ENCODE measurements at regions not wholly inside any gene's neighbourhood (a gene's known extent, or its start where the extent isn't known, plus 50 kb on each side); places are given as distances from the start of the nearest gene placed in this dataset.
"Not testable (repeated sequence)": the region's sequence is repeated elsewhere in the genome, so short reads cannot be mapped to it uniquely, and the experiment has no call there.

DNA sequence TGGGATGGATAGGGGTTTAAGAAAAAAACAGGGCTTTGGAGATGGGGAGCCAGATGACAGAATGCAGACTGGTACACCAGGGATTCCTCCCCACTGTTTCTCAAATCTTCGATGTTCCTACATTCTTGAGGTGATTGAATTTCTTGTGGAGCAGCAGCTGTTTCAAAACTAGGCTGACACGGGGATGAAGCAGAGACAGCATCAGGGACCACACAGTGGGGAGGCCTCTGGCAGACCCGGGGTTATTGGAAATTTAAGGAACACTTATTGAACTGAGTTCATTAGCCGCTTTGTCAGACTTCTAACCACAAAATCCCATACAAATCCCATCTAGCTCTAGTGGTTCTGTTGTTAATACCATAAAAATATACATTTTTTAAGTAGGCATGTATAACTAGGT lies 621.4 kb upstream of the GBE1 start:
- DNase-seq: no peak

DNA sequence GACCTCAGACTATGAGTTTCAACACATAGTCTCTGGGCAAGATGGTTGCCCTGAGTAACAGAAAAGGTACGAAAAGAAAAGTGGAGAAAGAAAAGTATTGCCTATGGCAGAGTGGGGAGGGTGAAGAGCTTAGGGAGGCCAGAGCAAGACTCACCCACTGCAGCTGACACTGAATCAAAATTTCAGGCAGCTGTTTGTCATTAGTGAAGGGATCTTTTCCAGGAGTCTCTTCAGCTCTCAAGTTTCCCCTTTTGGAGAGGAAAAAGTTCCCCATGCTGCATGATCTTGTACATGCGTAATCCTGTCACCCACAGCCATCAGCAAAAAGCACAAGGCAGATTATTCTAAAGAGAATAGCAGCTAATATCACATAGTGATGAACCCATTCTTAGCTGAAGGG lies 616.9 kb upstream of the GBE1 start:
- DNase-seq: no peak

DNA sequence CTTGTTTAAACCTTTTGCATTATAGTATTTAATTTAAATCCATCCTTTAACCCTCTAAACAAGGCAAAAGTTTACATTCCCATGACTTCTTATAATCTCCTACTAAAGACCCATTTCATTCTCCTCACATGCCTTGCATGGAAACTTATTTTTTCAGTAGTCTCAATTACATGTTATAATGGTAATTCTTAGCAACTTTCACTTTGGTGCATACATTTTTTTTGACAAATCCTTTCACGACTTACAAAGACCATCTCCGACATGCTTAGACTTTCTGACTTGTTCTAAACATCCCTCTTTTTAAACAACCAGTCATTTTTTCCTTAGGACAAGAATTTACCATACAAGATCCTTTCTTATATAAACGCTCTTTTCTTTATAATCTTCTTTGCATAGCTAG lies 615.4 kb upstream of the GBE1 start:
- no peak for DNase-seq

DNA sequence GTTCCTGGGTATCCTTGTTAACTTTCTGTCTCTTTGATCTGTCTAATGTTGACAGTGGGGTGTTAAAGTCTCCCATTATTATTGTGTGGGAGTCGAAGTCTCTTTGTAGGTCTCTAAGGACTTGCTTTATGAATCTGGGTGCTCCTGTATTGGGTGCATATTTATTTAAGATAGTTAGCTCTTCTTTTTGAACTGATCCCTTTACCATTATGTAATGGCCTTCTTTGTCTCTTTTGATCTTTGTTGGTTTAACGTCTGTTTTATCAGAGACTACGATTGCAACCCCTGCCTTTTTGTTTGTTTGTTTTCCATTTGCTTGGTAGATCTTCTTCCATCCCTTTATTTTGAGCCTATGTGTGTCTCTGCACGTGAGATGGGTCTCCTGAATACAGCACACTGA lies 612.4 kb upstream of the GBE1 start:
- DNase-seq: not testable (repeated sequence)

DNA sequence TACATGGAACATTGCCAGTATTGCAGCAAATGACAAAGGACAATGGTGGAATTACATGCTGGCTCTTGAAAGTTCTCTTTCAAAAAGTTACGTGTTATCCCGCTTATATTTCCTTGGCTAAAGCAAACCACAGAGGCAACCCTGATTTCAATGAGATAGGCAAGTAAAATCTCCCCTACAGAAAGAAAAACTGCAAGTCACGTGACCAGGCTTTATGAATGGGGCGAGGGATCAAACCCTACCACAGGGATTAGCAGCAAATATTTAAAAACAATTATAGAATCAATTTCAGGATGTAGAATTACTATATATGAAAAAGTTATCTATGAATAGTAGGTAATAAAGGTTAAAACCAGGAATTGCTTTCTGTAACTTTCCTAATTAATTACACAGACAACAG lies 603.4 kb upstream of the GBE1 start:
- no peak for DNase-seq

DNA sequence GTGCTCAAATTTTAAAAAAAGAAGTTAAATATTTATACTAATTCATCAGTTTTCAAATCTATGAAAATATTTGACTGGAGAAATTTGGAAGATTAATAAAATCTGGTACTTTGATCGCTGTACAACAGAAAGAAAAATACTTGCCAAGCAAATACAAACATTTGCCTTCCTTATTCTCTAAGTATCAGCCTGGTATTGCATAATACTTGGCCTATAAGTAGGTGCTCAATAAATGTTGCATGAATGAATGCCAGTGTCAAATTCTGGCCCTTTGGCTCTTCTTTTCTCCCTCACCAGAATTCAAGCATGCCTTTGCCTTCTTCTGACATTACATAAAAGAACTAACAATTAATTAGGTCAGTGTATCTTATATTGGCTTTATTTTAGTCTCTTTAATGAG lies 601.7 kb upstream of the GBE1 start:
- no peak for DNase-seq

DNA sequence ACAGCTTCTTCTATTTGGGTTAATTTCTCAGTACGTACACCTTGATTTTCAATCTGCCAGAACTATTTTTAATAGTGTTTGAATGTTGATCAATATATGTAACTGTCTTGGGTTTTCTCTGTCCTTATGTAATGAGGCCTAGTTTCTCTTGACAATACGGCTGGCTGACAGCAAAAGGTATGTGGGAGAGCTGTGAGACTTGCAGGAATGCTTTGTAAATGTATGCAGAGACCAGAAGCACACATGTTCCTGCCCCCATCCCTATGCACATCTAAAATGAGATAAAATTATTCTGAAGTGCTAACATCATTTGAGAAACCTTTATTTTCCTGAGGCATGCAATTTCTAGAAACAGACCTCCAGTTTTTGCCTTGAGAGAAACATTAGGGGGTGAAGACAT lies 593.8 kb upstream of the GBE1 start:
- no peak for DNase-seq

DNA sequence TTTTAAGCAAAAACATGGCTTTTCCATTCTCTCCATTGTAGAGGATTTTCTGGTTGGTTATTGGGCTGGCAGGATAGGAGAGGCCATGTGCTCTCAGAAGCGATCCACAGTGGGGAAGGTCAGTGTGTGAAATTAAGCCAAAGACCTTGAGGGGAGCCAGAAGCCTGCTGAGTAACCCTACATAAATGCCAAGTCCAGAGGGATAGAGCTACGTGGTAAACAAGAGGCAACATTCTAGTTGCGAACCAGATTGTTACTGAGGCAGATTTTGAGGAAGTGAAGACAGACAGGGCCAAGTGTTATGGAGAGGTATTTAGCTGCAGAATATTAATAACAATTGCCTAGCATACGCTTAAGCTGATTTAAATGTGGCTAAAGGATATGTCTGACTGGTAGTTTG lies 592.8 kb upstream of the GBE1 start:
- DNase-seq: no peak

DNA sequence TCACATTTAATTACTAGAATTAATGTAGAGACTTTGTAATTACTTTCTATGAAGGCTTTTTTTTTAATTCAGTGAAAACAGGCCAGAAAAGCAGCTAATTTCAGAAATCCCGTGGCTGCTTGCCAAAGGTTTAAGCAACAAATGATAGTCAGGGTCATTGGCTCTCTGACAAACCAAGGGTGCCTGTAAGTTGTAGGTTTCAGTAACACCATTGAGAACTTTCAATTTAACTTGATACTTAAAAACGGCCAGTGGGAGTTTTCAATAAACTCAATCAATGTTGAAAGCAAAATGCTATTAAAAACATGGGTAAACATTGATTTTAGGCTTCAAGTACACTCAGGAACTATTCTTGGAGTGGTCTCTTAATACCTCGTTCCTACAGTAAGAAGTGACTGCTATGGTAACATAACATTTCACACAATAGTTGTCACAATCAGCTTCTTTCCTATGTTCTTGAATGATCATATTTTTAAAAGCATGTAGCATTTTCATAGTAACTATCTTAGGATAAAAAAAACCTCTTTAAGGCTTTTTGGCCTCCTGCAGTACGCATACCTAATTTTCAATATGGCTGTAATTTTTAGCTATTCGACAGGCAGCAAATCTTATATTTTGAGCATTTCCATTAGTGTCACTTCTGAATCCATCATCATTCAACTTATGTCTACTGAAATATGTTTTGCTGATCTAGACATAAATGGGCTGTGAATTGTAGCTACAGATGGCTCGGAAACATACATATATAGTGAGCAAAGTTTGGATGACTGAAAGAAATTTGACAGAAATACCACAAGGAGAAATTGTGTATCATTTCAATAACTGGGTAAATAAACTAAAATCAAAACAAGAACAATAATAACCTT lies 592.1 kb upstream of the GBE1 start:
- no peak for DNase-seq

DNA sequence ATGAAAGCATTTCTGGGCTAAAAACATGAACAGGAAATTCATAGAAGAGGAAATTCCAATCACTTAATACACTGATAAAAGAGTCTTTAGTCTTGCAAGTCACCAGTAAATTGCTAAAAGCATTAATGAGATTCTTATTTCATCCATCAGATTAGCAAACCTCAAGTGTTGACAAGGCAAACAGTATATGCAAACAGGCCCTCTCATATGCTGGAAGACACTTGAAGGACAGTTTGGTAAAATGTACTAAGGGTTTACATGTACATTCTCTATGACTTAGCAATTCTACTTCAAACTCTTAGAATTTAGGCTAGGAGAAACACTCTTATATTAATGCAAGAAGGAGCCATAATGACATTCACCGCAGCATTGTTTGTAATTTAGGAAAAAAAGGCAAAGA lies 586.1 kb upstream of the GBE1 start:
- DNase-seq: no peak

DNA sequence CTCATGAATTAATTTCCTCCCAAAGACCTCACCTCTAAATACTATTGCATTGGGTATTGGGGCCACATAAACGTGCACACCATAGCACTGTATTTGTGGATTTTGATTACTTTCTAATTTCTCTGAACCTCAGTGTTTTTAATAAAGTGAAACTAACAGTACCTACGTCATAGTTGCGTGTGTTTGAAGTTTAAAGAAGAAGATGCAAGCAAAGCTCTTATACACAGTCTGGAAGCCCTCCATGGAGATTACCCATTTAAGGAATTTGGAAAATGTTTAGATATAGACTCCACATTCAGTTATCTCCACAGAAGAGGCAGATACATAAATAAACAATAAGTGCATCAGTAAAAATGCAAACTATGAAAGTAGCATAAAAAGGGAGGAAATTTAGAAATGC lies 581.1 kb upstream of the GBE1 start:
- no peak for DNase-seq

DNA sequence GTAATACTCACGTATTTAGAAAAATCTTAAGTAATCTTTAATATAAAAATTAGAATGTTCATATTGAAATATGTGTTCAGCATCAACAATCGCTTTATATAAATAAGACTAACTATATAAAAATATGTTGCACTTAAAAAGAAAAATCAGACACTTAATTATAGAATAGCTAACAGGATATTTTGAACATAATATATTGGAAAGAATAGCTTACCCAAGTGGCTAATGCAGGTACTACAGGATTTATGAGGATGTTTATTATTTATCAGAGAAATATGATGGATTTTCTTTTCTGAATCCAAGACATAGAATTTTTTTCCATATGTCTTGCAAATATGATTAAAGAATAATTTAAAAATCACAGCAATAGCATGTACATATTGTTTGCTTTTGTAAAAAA lies 567.9 kb upstream of the GBE1 start:
- no peak for DNase-seq

DNA sequence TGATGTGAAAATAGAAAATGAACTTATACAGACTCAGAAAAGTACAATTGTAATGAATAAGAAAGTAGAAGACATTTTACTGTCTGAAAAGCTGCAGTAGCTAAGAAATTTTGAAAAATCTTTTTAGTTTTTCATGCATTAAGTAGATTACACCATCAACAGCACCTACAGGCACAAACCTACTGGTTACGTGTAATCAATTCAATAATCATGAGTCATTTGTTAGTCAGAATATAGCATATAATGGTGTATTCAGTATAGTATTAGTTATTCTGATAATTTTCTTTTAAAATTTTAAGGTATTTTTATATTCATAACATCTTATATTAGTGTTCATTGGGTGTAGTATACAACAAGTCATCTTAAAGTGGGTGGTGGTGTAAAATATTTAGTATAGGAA lies 550.5 kb upstream of the GBE1 start:
- DNase-seq: no peak

DNA sequence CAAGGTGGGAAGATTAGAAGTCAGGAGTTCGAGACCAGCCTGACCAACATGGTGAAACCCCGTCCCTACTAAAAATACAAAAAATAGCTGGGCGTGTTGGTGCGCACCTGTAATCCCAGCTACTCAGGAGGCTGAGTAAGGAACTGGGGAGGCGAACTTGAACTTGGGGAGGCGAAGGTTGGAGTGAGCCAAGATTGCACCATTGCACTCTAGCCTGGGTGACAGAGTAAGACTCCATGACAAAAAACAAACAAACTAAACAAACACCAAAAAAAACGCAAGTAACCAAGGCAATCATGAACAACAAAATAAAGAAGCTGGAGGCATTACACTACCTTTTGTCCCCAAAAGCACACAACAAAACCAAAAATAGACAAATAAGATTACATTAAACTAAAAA lies 547.3 kb upstream of the GBE1 start:
- no peak for DNase-seq

DNA sequence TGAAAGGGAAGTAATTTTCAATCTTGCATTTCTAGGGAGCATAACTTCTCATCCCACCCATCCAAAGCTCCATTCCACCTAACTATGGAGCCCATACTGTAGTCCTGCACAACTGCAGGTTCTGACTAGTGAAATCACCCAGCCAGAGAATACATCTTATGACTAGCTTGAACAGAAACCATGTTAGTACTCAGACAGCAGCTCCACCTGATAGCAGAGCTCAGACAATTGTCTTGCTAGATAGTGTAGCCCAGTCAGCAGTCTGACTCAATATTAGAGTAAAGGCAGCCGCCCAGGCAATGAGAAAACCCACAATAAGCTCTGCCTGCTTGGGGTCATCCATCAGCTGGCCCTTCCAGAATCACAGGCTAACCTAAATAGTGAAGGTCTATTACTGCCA lies 544.7 kb upstream of the GBE1 start:
- no peak for DNase-seq

DNA sequence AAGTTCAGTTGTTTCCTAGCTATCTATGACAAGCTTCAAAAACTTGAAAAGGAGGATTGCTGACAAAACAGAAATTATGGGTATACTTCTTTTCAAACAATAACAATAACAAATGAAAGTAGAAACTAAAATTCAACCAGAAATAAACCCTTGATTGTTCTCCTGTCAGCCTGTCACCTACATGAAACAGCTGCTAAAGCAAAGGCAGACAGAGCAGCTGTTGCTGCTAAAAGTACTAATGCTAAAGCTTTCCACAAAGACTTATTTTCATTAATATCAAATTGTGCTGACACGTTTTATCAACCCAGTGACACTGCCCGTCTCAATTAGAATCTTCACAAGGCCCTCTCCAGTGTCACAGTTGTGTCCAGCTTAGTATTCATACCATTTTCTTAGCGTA lies 533.2 kb upstream of the GBE1 start:
- DNase-seq: no peak

DNA sequence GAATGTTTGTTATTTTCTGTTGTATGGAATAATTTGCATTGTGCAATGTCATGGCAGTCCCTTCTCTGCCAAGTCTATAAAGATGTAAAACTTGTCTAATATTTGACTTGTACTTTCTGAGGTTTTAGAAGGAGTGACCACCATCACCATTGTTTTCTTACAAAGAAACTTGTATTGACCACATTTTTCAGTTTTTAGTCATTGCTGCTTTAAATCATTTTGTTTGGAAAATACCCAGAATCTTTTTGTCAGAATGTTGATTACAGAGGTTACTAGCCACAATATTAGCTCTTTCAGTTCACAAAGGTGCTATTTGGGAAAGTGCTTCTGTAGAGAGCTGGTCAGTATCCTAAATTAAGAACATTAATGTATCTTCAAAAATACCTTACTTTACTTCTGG lies 532.4 kb upstream of the GBE1 start:
- no peak for DNase-seq

DNA sequence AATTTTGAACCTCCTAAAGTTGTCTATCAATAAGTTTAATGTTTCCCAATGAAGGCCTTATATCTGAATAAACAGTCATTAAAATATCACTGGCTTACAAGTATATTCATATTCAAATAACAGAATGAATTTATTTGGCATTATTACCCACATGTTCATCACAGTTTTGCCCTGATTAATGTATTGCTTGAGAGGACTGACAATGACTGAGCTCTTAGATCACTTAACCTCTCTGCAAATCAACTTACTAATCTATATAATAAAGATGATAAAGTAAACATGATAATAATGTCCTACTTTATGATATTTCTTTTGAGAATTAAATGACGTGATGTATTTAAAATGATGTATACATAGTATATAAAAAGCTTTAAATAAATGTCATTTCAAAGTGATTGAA lies 532.0 kb upstream of the GBE1 start:
- DNase-seq: no peak

DNA sequence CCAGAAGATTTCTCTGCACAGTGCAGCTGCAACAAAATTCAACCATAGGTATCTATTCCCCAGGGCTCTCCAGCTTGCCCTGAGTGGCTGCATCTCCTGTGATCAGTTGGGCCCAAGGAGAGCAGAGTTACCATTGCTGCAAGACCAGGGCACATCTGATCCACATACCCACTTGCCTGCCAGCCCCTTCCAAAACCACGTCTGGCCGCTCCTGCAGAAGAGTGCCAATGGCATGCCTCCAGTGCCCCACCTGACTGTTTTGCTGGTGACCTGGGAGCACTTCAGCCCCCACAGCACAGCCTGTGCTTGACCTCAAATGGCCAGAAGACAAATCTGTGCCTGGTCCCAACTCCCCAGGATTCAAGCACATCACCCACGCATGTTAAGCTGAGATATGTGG lies 526.1 kb upstream of the GBE1 start:
- no peak for DNase-seq

DNA sequence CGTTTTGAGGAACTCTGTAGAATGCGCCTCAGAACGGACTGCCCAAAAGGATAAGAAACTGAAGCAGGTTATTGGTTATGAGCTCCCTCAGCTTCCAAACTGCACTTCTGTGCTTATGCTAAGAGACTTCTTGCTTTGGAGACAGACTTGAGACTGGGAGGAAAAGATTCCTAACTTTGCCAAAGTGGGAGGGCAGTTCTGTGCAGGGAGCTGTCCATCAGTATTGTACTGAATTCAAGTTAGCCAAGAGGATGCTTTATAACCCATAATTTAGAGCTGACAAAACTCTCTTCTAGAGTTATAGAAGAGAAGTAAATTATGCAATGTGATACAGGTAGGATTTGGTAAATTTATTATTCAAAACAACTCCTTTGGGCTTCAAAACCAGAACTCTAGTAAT lies 519.8 kb upstream of the GBE1 start:
- DNase-seq: no peak

DNA sequence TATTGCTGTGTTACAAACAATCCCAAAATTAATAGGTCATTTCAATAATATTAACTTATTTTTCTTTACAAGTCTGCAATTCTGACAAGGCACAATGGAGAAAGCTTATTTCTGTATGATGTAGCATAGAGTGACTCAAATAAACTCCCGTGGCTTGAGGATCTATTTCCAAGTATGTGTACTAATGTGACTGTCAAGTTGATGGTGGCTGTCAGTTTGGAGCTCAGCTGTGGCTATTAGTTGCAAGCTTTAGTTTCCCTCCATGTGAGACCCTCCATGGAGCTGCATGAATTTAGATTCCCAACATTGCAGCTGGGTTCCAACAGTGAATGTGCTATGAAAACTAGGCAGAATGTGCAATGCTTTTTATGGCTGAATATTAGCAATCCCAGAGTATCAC lies 515.5 kb upstream of the GBE1 start:
- DNase-seq: no peak

DNA sequence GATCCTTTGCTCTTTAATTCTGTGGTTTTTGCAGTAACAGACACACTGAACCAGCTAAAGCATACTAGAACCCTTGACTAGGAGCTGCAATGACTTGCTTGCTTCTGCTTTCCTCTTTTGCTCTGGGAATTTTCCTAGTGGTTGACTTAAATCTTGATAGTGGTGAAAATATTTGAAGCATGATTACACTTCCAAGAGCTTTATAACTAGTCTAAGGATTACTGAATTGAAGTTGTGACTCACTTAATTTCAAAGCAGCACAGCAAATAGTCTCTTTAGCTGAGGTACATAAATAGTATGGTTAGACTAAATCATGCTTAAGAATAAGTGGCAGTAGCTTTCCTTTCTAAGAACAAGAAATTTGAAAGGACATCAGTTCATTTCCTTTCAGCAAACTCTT lies 513.5 kb upstream of the GBE1 start:
- DNase-seq: no peak

DNA sequence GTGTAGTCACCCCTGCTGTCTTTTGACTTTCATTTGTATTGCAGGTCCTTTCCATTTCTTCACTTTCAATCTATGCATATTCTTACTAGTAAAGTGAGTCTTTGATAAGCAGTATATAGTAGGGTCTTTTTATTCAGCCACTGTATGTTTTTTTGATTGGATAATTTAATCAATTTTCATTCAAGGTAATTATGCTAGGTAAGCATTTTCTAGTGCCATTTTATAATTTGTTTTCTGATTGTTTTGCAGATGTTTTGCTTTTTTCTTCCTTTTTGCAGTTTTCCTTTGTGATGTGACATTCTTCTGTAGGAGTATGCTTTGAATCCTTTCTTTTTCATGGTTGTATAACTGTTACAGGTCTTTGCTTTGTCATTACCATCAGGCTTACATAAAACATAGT lies 504.3 kb upstream of the GBE1 start:
- DNase-seq: no peak

DNA sequence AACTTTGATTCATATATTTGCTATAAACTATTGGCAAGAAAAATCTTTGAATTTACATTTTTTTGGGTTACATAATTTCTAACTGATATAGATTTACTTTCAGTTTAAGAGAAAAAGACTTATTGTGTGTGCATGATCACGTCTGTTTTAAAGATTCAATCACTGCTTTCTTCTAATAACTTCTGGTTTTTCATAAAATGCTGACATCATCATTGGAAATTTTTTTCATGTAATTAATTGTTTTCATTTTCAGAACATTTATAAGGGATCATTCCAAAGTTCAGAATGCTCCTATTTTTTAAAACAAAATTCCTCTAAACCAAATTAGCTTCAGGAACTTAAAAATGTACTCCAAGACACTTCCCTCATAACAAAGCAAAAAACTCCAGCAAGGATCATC lies 500.7 kb upstream of the GBE1 start:
- no peak for DNase-seq

DNA sequence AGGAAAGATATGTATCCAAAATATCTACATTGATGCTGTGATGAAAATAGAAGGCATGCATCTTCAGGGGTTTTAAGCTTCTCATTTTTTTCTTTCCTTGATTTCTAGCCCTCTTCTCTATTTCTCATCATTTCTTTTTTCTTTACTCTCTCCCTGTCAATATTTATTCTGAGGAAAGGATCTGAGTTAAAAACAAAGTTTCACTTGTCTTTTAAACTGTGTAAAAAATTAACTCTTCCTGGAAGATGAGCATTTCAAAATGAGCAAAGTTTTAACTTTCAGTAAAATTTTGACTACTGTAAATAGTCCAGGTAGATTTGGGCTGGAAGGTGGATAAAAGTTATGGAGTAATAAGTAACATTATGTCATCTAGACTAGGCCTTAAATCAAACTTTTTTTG lies 500.2 kb upstream of the GBE1 start:
- no peak for DNase-seq

DNA sequence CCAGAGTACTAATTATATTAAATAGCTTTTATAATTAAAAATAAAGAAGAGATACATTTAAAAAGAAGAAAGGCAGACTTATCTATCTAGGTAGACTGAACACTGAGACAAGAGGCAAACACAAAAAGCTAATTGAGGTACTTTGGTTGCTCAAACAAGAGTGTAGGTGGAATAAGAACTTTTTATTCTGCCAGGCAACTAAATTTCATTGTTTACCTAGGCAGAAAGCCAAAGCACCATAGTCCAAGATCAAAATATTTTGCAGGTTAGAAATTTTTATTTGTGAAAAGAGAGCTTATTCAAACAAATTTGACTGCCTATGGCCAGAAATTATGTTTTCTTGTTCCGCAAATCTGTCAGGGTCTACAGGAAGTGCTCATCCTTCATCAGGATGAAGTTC lies 499.6 kb upstream of the GBE1 start:
- no peak for DNase-seq

All from KG1 (cell line).